ENCODE measurements at regions not wholly inside any gene's neighbourhood (a gene's known extent, or its start where the extent isn't known, plus 50 kb on each side); places are given as distances from the start of the nearest gene placed in this dataset.
A peak's percentile ranks its signal among the peaks of the same experiment; 100 is the strongest.
"Not testable (repeated sequence)": the region's sequence is repeated elsewhere in the genome, so short reads cannot be mapped to it uniquely, and the experiment has no call there.

DNA sequence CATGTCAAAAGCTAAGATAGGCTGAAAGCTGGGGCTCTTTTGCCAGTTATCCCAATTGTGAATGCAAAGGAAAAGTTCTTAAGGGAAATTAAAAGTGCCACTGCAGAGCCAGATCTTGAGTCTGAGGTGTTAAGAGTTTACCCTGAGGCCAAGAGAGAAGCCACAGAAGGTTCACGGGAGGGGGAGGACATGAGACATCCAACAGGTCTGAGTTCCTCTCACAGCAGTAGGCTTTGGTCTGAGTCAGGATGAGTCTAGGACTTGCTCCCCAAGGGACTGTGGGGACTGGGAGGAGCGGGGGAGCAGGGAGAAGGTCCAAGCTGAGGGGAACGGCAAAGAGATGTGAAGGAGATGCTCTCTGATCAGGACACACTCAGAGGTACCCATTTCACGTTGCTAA lies 411.2 kb upstream of the CAMK1G start:
- ATAC-seq (no peak), DNase-seq (ENCODE audit: missing footprints) (no peak)
- intact Hi-C loops (cut with DNase I): no loop called here

- DNase-seq (ENCODE audit: missing footprints); ATAC-seq; intact Hi-C loops (cut with DNase I): not testable (repeated sequence)
Observed at GRCh38 chr1:209172792-209173542, 410.5 kb upstream of the CAMK1G start.

- DNase-seq (ENCODE audit: missing footprints); ATAC-seq; intact Hi-C loops (cut with DNase I): not testable (repeated sequence)
Observed at GRCh38 chr1:209173796-209174195, 409.7 kb upstream of the CAMK1G start.

- intact Hi-C loops (cut with DNase I): no loop called here
- DNase-seq (ENCODE audit: missing footprints) (no peak), ATAC-seq (no peak)
Observed at GRCh38 chr1:209176866-209177430, 406.6 kb upstream of the CAMK1G start.

GRCh38 chr1:209183195-209183594 lies 400.3 kb upstream of the CAMK1G start:
- intact Hi-C loops (cut with DNase I): no loop called here
- DNase-seq (ENCODE audit: missing footprints): no peak
- ATAC-seq: no peak

DNA sequence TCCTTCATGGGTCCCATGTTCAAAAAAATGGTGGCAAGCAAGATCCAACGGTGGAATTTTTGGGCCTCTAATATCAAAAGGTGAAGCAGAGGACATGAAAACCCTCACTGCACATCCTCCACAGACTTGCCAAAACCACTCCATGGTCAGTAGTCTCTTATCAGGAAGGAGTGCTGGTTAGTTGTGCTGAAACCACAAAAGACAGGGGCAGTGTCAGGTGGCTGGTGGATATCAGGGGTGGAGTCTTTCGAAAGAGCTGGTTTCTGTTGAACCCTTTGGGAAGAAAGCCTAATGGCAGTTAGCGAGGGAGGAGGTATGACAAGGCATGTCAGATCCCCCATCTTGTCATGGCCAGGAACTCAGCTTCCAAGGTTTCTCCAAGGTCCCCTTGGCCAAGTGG lies 395.9 kb upstream of the CAMK1G start:
- intact Hi-C loops (cut with DNase I): no loop called here
- ATAC-seq (no peak), DNase-seq (ENCODE audit: missing footprints) (no peak)

DNA sequence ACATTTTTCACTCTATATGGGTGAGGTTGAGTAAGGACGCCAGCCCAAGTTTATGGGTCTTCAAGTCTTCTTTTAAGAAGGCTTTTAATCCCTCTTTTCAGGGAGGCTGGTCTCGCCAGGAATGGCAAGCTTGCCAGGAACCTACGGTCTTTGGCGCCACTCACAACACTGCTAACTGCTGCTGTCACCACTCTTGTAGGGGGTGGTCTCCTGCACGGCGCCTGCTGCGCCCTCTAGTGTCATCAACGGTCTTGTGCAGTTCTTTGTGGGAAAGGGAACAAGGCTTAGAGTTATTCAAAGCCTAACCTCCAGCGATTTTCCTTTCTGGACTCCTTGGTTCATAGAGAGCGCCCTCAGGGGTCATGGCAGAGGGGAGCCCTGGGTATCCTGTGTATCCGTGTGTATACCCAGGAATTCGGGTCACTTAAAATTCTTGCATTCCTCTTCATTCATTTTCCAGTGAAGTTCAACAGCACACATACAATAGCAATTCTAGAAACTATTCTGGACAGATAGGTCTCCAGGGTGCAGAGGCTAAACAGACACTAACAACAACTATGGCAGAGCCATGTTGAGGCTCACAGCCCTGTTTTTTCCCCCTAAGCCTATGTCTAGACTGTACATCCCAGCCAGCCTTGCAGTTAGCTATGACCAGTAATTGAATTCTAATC lies 392.8 kb upstream of the CAMK1G start:
- no peak for ATAC-seq
- no peak for DNase-seq (ENCODE audit: missing footprints)
- intact Hi-C loops (cut with DNase I): loop anchor here (5.0 kb wide), 1 partner anchor 538 kb away; no protein-coding TSS in a partner anchor

GRCh38 chr1:209191262-209191634 lies 392.3 kb upstream of the CAMK1G start:
- ATAC-seq: no peak
- DNase-seq (ENCODE audit: missing footprints): no peak
- intact Hi-C loops (cut with DNase I): loop anchor here (5.0 kb wide), 1 partner anchor 539 kb away; no protein-coding TSS in a partner anchor

GRCh38 chr1:209196140-209196539 lies 387.4 kb upstream of the CAMK1G start:
- no peak for ATAC-seq
- no peak for DNase-seq (ENCODE audit: missing footprints)
- intact Hi-C loops (cut with DNase I): no loop called here

DNA sequence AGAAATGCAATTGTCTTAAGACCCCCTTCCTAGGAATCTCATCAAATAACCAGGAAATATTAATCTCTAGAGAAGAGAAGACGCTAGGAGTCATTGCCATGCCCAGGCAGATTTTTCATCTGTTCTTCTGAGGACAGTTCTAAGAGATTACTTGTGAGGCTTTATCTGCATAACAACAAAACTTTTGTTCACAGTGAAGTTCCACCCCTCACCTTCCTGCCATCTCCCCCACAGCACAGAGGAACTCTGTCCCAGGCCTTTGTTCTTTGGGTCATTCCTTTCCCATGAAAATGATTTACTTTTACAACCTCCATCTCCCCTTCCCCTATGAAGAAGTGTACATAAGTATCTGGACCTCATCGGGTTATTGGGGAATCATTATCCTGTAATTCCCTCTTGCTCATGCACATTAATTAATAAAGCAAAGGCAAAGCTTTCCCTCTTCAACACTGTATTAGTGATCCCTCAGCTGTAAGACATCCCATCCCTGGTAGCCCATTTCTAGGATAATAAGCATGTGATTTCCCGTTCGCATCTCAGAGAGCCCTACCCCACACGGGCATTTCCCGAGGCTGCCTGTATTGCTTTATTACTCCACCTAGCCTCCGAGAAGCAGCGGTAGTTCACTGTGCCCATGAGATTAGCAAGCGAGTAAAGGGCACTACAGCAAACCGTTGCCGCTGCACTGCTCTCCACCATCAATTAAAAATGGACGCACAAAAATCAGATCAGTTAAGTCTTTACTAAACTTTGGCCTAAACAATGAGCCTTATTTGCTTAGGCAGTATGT lies 384.4 kb upstream of the CAMK1G start:
- ATAC-seq (no peak), DNase-seq (ENCODE audit: missing footprints) (no peak)
- intact Hi-C loops (cut with DNase I): no loop called here

DNA sequence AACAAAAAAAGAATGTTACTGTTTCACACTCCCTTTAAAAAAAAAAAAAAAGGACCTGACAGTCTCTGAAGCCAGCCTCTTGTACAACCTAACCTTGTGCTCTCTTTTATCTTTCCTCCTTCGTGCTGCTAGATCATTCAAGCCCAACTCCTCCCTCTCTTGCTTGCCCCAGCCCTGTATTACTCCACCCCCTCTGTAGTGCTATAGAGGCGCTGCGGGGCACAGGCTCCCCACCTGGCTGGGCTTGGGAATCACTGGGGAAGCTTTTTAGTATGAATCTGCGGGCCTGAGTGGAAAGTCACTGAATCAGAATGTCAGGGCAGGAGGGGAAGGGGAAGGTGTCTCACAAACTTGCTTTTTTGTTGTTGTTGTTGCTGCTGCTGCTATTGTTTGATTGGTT lies 383.7 kb upstream of the CAMK1G start:
- ATAC-seq: no peak
- intact Hi-C loops (cut with DNase I): loop anchor here (5.0 to 10.0 kb wide), 2 partner anchors 155 to 367 kb away; no protein-coding TSS in a partner anchor
- DNase-seq (ENCODE audit: missing footprints): no peak

DNA sequence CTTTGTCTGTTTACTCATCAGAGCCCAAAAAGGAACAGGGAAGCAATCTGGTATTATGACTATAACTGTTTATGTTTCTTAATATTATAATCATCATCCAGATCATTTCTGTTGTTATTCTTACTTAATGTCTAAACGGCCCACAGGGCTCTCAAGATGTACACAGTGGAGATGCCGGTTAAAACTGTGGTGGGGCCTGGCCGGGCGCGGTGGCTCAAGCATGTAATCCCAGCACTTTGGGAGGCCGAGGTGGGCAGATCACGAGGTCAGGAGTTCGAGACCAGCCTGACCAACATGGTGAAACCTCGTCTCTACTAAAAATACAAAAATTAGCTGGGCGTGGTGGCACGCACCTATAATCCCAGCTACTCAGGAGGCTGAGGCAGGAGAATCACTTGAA lies 381.2 kb upstream of the CAMK1G start:
- not testable (repeated sequence) for ATAC-seq; DNase-seq (ENCODE audit: missing footprints)
- intact Hi-C loops (cut with DNase I): loop anchor here (2.0 to 10.0 kb wide), 3 partner anchors 46 to 365 kb away; no protein-coding TSS in a partner anchor

DNA sequence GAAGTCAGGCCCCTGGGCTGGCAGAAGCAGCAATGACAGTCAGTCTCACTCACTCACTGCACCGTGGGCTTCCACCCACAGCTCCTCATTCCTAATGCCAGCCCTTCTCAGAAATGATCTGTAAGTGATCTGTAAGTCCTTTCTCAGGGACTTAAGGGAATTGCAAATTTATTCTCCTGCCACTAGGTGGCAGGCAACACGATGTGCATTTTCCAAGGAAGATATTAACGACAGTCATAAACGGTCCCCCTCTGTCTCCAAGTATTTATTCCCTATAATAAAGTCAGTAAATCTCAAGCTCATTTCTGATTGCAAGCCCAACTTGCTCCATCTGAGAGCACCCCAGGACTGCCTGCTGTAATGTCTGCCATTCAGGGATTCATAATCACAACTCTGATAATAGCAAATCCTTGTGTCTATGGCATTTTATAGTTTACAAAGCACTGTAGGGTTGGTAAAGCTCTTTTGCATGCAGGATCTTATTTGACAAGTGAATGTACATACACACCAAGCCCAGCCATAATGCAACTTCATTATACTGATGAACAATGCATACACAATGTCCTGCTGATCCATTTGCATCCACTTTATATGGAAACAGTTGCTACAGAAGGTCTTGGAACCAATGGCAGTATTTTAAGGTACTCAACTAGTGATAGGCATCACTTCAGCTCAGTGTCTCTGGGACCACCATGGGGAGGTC lies 380.5 kb upstream of the CAMK1G start:
- DNase-seq (ENCODE audit: missing footprints) (no peak), ATAC-seq (no peak)
- intact Hi-C loops (cut with DNase I): loop anchor here (2.0 to 10.0 kb wide), 3 partner anchors 46 to 364 kb away; no protein-coding TSS in a partner anchor

DNA sequence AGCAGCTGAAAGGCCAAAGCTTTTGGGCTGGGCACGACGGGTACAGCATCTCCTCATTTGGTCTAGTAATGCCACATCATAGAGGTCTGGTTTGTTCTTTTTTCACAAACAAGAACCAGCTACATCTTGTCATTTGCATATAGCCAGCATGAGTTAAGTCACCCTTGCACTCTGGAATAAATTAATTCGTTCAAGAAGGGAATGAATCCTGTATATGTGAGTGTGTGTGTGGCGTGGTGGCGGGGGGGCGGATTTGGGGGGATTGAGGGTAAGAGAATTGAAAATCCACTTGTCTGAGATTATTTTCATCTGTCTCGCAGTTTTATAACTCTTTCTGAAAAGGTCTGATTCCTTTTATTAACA lies 380.0 kb upstream of the CAMK1G start:
- DNase-seq (ENCODE audit: missing footprints): no peak
- intact Hi-C loops (cut with DNase I): loop anchor here (2.0 to 10.0 kb wide), 3 partner anchors 45 to 364 kb away; no protein-coding TSS in a partner anchor

GRCh38 chr1:209205039-209205438 lies 378.5 kb upstream of the CAMK1G start:
- intact Hi-C loops (cut with DNase I): loop anchor here (10.0 kb wide), 1 partner anchor 150 kb away; no protein-coding TSS in a partner anchor
- ATAC-seq (no peak), DNase-seq (ENCODE audit: missing footprints) (no peak)

More for the DNA sequence above, 380.0 kb upstream of the CAMK1G start:
- no peak for ATAC-seq

- ATAC-seq (peak; percentile 24), DNase-seq (ENCODE audit: missing footprints) (no peak)
- intact Hi-C loops (cut with DNase I): loop anchor here (10.0 kb wide), 1 partner anchor 148 kb away; no protein-coding TSS in a partner anchor
Observed at GRCh38 chr1:209207126-209207700, 376.3 kb upstream of the CAMK1G start.

DNA sequence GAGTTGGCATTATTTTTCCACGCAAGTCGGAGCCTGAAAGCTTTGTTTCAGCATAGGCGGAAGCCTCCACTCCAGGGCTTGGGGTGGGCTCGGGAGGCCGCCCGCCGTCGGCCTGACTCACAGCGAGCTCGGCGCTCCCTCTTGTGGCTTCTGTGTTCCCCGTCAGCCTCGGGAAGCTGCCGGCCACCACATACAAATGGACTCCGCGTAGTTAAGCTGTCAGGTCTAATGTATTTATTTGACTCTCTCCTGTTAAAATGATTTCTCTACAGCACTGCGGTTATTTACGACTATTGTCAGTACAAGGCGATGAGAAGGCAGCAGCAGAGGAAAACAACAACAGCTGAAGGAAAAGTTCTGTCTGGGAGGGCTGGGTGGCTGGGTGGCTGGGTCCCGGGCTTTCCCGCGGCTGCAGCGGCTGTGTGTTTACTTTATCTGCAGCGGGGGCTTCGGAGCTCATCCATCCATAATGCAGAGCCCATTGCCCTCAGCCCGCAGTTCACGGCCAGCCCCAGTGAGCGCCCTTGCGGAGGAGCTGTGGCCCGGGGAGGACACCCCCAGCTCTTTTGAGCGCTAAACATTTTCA lies 375.7 kb upstream of the CAMK1G start:
- intact Hi-C loops (cut with DNase I): loop anchor here (10.0 kb wide), 1 partner anchor 147 kb away; no protein-coding TSS in a partner anchor
- peak; percentile 91 for ATAC-seq
- peak; percentile 80 for DNase-seq (ENCODE audit: missing footprints)
